GM12874 (cell line): ENCODE measurements at regions not wholly inside any gene's neighbourhood (a gene's known extent, or its start where the extent isn't known, plus 50 kb on each side); places are given as distances from the start of the nearest gene placed in this dataset.

Source experiments
- TF ChIP-seq, protein P1 (sequence below): IDR thresholded peaks from 2 replicates; pipeline ENCODE4 v1.5.1; 2011; ENCODE audit warnings: low read depth, mild to moderate bottlenecking, control low read depth, low read length, moderate library complexity; ENCODE audit not compliant: insufficient read depth

DNA sequence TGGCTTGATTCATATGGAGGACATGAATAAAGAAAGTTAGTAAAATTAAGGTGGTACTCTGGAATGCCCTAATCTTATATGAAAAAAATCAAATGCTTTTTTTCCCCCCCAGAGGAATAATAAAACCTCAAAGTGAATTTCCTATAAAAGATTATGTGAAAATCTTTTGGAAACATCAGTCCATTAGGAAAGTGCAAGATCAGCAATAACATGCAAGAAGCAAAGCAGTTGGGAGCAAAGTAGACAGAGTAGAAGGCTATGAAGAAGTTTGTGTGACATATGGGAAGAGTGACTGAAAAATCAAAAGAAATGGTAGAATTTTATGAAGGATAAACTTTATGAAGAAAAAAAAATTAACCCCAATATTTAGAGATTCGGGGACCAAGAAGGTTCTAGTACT, 998.0 kb upstream of the EPHA7 start:
- TF ChIP-seq, protein P1, sequence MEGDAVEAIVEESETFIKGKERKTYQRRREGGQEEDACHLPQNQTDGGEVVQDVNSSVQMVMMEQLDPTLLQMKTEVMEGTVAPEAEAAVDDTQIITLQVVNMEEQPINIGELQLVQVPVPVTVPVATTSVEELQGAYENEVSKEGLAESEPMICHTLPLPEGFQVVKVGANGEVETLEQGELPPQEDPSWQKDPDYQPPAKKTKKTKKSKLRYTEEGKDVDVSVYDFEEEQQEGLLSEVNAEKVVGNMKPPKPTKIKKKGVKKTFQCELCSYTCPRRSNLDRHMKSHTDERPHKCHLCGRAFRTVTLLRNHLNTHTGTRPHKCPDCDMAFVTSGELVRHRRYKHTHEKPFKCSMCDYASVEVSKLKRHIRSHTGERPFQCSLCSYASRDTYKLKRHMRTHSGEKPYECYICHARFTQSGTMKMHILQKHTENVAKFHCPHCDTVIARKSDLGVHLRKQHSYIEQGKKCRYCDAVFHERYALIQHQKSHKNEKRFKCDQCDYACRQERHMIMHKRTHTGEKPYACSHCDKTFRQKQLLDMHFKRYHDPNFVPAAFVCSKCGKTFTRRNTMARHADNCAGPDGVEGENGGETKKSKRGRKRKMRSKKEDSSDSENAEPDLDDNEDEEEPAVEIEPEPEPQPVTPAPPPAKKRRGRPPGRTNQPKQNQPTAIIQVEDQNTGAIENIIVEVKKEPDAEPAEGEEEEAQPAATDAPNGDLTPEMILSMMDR = no peak

GRCh38 chr6:94414041-94414440, 994.7 kb upstream of the EPHA7 start:
- TF ChIP-seq, protein P1 = no peak

- TF ChIP-seq, protein P1 = no peak
Measured at GRCh38 chr6:94401311-94401710, 982.0 kb upstream of the EPHA7 start.

GRCh38 chr6:94394822-94395221, 975.5 kb upstream of the EPHA7 start:
- TF ChIP-seq, protein P1 = no peak

DNA sequence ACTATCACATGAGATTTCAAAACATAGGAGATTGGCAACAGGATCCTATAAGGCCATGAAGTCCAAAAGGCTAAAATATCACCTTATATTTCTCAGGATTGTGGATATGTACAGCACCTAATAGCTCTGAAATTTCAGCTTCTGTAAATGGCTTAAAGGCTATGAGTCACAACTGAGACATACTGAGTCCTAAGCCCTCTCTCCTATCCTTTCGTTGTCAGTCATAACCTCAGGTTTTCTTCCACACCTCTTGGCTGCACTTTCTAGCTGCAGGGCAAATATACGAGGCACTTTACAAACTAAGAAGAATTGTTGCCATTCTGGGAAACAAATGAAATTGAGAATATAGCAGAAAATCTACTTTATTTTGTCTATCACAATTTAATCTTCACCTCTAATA, 969.9 kb upstream of the EPHA7 start:
- TF ChIP-seq, protein P1 = no peak

DNA sequence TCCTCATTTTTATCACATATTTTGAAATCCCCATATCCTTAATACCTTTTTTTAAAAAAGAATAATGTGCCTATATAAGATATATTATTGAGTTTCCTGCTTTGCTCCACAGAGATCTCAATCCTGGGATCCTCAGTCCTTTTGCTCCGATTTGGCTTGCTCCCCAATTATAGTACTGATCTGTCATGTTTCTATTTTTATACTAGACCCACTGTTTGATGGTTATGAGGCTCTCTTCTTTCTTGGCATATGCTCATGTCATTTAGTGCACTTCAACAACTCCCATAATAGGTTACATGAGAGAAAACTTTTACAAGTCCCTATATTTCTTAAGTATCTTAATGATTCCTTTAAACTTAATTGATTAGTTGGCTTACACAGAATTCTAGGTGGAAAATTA, 958.5 kb upstream of the EPHA7 start:
- TF ChIP-seq, protein P1 = no peak

DNA sequence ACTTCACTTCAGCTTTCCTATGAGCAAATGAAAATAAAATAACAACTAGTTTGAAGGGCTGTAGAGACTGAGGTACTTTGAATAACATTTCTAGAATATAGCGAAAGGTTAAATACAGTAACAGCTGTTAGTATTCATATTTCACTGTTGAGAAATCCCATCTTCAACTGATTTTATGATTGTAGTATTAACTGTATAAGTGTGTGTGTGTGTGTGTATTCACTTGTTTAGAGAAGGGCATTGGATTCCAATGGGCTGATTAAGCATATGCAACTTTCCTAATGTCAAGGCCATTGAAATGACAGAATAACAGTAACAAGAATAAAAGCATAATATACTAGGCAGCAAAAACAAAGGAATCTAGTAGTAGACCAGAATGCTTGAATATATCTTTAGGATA, 957.5 kb upstream of the EPHA7 start:
- TF ChIP-seq, protein P1 = no peak

- TF ChIP-seq, protein P1 = no peak
Measured at GRCh38 chr6:94372229-94372628, 952.9 kb upstream of the EPHA7 start.
